ENCODE measurements at regions not wholly inside any gene's neighbourhood (a gene's known extent, or its start where the extent isn't known, plus 50 kb on each side); places are given as distances from the start of the nearest gene placed in this dataset.

GRCh38 chr7:106462914-106463482, 178.2 kb upstream of the NAMPT start:
- TF ChIP-seq CTCF (IDR thresholded peaks at IDR 0.05) (no peak), EZH2 (IDR thresholded peaks at IDR 0.05; ENCODE audit: borderline replicate concordance, insufficient read depth, low read depth, low read length, poor library complexity, severe bottlenecking) (no peak)
